GM19035 (cell line): ENCODE measurements at regions not wholly inside any gene's neighbourhood (a gene's known extent, or its start where the extent isn't known, plus 50 kb on each side); places are given as distances from the start of the nearest gene placed in this dataset.

Source experiments
- ATAC-seq: cut with Tn5 transposase; IDR thresholded peaks from one replicate; pipeline ENCODE4 v1.9.1; 2021; ENCODE audit not compliant: unreplicated experiment

DNA sequence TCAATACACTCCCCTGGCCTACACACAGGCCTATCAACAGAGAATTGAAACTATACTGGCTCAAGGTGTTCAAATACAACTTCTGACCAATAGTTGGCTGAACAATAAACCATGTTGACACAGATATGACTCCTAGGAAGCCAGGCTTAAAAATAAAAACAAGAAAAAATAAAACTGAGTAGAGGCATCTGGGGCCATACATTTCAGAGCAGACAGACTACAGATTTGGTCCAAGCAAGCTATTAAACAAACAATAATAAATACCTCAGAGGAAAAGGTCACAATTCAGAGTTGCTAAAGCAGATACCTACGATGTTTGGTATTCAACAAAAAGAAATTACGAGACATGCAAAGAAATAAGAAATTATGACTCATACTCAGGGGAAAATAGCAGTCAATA, 132.8 kb upstream of the ACVR2A start:
- no peak for ATAC-seq

- no peak for ATAC-seq
Measured at GRCh38 chr2:147711031-147711430, 133.8 kb upstream of the ACVR2A start.

GRCh38 chr2:147709655-147710054, 135.2 kb upstream of the ACVR2A start:
- ATAC-seq = no peak

DNA sequence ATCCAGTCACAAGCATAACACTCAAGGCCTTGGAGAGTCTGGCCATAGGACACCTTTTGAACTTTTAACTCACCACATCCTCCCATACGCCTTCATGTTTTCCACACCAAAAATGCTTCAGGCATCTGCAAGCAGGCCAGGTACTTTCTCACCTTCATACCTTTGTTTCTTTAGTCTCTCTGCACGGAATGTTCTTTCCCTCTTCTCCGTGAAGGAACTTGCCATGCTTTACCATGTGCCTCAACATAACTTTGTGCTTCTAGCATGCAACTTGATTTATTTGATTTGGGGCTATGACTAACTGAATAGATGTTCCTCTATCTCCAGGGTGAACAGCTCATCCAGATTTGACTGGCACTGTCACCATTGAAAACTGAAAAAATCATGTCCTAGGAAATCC, 141.7 kb upstream of the ACVR2A start:
- ATAC-seq = no peak

GRCh38 chr2:147698166-147698565, 146.7 kb upstream of the ACVR2A start:
- no peak for ATAC-seq

- no peak for ATAC-seq
Measured at GRCh38 chr2:147696426-147696825, 148.4 kb upstream of the ACVR2A start.

GRCh38 chr2:147689220-147689909, 155.5 kb upstream of the ACVR2A start:
- peak; percentile 99 for ATAC-seq

DNA sequence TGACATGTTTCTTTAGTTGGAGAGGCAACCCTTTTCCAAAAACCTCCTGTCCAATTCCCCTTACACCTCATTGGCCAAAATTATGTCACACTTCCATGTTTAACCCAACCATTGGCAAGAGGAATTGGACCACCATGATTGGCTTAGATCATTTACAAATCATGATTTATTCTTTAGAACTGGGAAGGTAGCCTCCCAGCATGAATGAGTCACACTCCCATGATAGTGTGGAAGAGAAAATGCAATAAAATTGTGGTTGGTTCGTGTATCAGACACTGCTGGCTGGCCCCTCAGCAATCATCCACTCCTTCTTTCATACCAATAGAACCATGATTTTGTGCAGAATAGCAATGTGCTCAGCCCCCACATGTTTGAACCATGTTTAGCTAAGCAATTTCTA, 156.6 kb upstream of the ACVR2A start:
- no peak for ATAC-seq

DNA sequence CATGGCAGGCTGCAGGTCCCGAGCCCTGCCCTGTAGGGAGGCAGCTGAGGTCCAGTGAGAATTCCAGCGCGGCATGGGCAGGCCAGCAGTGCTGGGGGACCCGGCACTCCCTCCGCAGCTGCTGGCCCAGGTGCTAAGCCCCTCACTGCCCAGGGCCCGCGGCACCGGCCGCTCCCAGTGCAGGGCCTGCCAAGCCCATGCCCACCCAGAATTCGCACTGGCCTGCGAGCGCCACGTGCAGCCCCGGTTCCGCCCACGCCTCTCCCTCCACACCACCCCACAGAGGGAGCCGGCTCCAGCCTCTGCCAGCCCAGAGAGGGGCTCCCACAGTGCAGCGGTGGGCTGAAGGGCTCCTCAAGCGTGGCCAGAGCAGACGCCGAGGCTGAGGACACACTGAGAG, 158.5 kb upstream of the ACVR2A start:
- no peak for ATAC-seq

- no peak for ATAC-seq
Measured at GRCh38 chr2:147684903-147685302, 159.9 kb upstream of the ACVR2A start.

GRCh38 chr2:147683380-147683779, 161.4 kb upstream of the ACVR2A start:
- no peak for ATAC-seq

DNA sequence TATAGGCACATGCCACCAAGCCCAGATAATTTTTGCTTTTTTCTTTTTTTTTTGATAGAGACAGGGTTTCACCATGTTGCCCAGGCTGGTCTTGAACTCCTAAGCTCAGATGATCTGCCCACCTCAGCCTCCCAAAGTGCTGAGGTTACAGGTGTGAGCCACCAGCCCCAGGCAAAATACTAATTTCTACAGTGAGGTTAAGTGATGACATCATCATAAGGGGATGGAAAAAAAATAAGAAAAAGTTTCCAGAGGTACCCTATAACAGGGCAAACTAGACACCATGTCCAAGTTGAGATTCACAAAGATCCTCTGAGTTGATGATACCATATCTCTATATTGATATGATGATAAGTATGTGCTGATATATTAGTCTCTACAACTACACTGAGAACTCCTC, 163.7 kb upstream of the ACVR2A start:
- no peak for ATAC-seq

- ATAC-seq = no peak
Measured at GRCh38 chr2:147679955-147680531, 164.8 kb upstream of the ACVR2A start.

DNA sequence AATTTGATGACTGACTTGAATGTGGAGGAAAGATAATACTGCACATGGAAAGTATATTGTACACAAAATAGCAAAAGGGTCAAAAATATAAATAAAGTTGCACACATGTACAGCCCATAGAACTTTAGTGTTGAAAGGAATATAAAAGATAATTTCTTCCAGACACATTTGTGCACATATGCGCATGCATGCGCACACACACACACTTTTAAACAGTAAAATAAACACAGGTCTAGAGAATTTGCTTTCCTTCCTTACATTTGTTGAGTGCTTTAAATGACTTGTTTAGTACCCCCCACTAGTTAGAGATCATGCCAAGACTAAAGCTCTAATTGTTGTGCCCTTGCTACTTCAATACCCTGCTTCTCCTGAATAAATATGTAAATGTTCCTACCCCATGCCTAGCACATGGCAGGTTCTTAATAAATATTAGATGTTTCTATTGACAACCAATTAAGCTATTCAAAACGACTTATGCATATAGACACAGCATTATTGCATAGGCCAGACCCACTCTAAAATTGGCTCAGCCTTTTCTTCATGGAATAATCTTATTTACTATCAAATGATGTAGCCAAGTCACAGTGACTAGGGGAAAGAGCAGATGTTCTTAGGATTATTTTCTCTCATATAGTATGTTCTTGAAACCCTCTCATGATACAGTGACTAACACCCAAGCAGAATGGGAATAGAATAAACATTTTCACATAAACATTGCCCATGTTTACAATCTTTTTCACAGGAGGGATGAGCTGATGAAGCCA, 165.5 kb upstream of the ACVR2A start:
- no peak for ATAC-seq

DNA sequence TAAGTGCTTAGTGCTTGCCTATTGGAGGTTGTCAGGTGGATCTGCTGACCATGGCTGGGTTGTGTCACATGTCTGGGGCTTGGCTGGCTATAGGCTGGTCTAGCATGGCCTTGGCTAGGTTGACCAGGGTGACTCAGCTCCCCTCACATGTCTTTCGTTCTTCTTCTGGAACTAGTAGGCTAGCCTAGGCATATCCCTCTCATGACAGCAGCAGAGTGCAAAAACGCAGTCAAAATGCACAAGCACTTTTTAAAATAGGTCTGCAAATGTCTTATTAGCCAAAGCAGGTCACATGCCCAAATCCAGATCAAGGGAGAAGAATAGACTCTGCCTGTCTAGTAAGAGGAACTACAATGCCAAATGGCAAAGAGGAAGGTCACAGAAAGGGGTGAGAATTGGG, 179.7 kb upstream of the ACVR2A start:
- no peak for ATAC-seq

GRCh38 chr2:147663962-147664361, 180.9 kb upstream of the ACVR2A start:
- peak; percentile 11 for ATAC-seq

GRCh38 chr2:147663153-147663961, 181.5 kb upstream of the ACVR2A start:
- ATAC-seq = peak; percentile 93

DNA sequence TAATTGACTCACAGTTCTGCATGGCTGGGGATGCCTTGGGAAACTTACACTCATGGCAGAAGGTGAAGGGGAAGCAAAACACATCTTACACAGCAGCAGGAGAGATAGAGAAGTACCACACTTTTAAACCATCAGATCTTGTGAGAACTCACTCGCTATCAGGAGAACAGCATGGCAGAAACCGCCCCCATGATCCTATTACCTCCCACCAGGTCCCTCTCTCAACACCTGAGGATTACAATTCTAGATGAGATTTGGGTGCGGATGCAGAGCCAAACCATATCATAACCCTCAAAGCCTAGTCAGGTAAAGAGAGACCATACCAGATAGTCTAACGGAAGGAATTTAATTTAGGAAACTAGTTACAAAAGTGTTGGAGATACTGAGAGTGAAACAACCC, 182.6 kb upstream of the ACVR2A start:
- ATAC-seq = no peak

DNA sequence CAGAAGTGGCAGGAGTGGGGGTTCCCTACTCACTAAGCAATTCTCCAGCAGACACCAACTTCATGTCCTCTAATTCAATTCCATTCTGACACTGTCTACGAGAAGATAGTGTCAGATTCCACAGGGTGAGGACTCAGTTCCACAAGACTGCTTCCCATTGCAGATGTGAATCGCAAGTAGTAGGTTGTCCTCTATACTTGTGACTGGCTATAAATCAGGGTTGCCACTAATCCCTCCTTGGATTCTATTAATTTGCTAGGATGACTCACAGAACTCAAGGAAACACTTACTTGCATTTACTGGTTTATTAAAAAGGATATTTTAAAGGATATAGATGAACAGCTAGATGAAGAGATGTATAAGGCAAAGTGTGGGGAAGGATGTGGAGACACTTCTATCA, 184.1 kb upstream of the ACVR2A start:
- no peak for ATAC-seq

DNA sequence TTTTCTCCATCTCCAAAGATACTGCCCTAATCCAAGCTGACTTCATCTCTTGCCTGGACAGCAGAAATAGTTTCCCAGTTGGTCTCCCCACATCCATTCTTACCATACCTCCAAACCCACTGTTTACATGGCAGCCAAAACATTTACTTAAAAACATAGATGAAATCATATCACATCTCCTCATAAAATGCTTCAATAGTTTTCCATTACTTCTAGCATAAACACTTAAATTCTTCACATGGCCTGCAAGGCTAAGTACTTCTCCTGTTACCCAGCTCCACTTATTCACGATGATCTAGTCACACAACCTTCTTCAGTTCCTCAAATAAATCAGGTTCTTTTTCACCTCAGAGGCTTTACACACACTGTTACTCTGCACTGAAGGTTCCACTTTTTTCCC, 185.8 kb upstream of the ACVR2A start:
- no peak for ATAC-seq
